ENCODE measurements at regions not wholly inside any gene's neighbourhood (a gene's known extent, or its start where the extent isn't known, plus 50 kb on each side); places are given as distances from the start of the nearest gene placed in this dataset.

DNA sequence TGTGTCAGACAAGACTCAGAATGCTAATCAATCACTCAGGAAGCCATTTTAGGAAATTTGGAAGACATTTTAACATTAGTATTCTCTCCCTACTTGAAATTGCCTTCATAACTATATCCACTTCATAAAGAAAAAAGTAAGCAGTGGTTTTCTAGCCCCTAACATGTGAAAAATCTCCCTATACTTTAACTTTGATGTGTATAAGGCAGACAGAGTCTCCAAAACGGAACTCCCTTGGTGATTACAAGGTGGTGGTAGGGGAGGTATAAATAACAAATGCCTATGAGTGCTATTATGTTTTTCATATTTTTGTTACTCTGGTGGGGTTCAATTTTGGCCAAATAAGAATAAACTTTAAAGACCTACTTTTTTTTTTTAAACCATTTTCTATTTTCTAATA is 300.3 kb downstream of the BTG1 start:
- Mint-ChIP-seq H3K9me3 (peaks cover 41% of the 10 kb centered on the region), H3K27me3 (ENCODE audit: low read depth) (no peaks in the 10 kb centered on the region), H3K4me3 (no peak overlapping the region), H3K4me1 (peaks cover 7% of the 10 kb centered on the region), H3K36me3 (peaks cover 9% of the 10 kb centered on the region), H3K27ac (no peak overlapping the region)
- TF ChIP-seq CTCF (IDR thresholded peaks at IDR 0.05; ENCODE audit: unreplicated experiment), result no peak
- DNase-seq (ENCODE audit: low spot score in 2 of 2, unreplicated experiment in 2 of 2), result no peak

DNA sequence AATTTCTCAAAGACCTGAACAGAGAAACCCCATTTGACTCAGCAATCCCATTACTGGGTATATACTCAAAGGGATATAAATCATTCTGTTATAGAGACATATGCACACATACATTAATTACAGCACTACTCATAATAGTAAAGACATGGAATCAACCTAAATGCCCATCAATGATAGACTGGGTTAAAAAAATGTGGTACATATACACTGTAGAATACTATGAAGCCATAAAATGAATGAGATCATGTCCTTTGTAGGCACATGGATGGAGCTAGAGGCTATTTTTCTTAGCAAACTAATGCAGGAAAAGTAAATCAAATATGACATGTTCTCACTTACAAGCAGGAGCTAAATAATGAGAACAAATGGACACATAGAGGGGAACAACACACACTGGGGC is 303.8 kb downstream of the BTG1 start:
- H3K27me3 Mint-ChIP-seq (ENCODE audit: low read depth), result no peaks in the 10 kb centered on the region
- no peak overlapping the region for H3K4me3 Mint-ChIP-seq
- peaks cover 27% of the 10 kb centered on the region for H3K9me3 Mint-ChIP-seq
- H3K27ac Mint-ChIP-seq, result no peak overlapping the region
- DNase-seq (ENCODE audit: low spot score in 2 of 2, unreplicated experiment in 2 of 2), result no peak
- peaks cover 4% of the 10 kb centered on the region for H3K36me3 Mint-ChIP-seq
- peaks cover 7% of the 10 kb centered on the region for H3K4me1 Mint-ChIP-seq
- no peak for TF ChIP-seq CTCF (IDR thresholded peaks at IDR 0.05; ENCODE audit: unreplicated experiment)

- H3K4me1 Mint-ChIP-seq, result no peaks in the 10 kb centered on the region
- no peaks in the 10 kb centered on the region for H3K27me3 Mint-ChIP-seq (ENCODE audit: low read depth)
- peaks cover 4% of the 10 kb centered on the region for H3K36me3 Mint-ChIP-seq
- no peak for TF ChIP-seq CTCF (IDR thresholded peaks at IDR 0.05; ENCODE audit: unreplicated experiment)
- no peak for DNase-seq (ENCODE audit: low spot score in 2 of 2, unreplicated experiment in 2 of 2)
- no peak overlapping the region for H3K27ac Mint-ChIP-seq
- no peak overlapping the region for H3K4me3 Mint-ChIP-seq
- peaks cover 12% of the 10 kb centered on the region for H3K9me3 Mint-ChIP-seq
These were observed 308.9 kb downstream of the BTG1 start for GRCh38 chr12:91836696-91837095.

DNA sequence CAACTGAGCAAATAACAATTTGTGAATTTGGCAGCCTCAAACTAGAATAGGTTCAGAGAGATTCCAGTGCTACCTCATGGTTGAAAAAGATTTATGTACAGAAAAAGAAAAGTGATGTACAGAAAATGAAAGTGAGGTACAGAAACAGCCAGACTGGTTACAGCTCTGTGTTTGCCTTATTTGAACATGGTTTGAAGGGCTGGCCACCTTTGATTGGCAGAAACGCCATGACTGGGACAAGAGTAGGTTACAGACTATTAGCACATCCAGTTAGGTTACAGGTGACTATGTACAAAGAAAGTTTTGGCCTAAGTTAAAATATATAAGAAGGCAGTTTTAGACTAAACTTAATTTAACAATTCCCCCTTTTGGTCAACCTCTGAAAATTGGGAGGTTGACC is 309.4 kb downstream of the BTG1 start:
- DNase-seq (ENCODE audit: low spot score in 2 of 2, unreplicated experiment in 2 of 2), result no peak
- no peaks in the 10 kb centered on the region for H3K4me1 Mint-ChIP-seq
- peaks cover 7% of the 10 kb centered on the region for H3K9me3 Mint-ChIP-seq
- no peak overlapping the region for H3K27ac Mint-ChIP-seq
- H3K4me3 Mint-ChIP-seq, result no peak overlapping the region
- no peaks in the 10 kb centered on the region for H3K27me3 Mint-ChIP-seq (ENCODE audit: low read depth)
- H3K36me3 Mint-ChIP-seq, result peaks cover 2% of the 10 kb centered on the region
- no peak for TF ChIP-seq CTCF (IDR thresholded peaks at IDR 0.05; ENCODE audit: unreplicated experiment)

GRCh38 chr12:91835693-91836092 is 310.0 kb downstream of the BTG1 start:
- H3K9me3 Mint-ChIP-seq, result peaks cover 2% of the 10 kb centered on the region
- H3K27me3 Mint-ChIP-seq (ENCODE audit: low read depth), result no peaks in the 10 kb centered on the region
- DNase-seq (ENCODE audit: low spot score in 2 of 2, unreplicated experiment in 2 of 2), result no peak
- H3K4me3 Mint-ChIP-seq, result no peak overlapping the region
- no peaks in the 10 kb centered on the region for H3K4me1 Mint-ChIP-seq
- no peak for TF ChIP-seq CTCF (IDR thresholded peaks at IDR 0.05; ENCODE audit: unreplicated experiment)
- no peak overlapping the region for H3K27ac Mint-ChIP-seq
- H3K36me3 Mint-ChIP-seq, result no peaks in the 10 kb centered on the region

DNA sequence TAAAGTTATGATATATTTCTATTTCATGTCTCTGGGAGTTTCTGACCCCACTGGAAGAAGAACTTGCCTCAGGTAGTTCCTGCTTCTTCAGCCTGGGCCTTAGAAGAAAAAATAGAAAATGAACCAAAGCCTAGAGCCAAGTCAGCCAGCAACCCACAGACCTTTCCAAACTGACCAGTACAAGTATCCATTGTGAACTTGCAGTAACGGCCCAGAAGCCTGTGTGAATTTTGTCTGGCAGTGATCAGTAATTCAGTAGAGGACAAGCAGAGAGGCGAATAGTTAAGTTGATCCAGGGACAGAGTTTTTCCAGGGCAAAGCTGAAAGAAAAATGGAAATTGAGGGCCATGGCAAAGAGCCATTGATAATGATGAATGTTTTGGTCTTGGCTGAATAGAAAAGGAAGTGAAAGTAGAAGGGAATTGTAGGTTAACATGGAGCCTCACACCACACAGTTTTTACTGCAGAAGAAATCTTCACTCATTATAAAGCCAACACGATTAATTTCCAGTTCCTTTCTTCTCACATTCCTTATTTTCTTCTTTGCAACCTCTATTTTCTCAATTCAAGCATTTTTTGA is 311.8 kb downstream of the BTG1 start:
- Mint-ChIP-seq H3K36me3 (no peaks in the 10 kb centered on the region), H3K4me3 (no peak overlapping the region)

More for the DNA sequence above, 311.8 kb downstream of the BTG1 start:
- TF ChIP-seq CTCF (IDR thresholded peaks at IDR 0.05; ENCODE audit: unreplicated experiment), result no peak
- no peaks in the 10 kb centered on the region for H3K4me1 Mint-ChIP-seq
- H3K27ac Mint-ChIP-seq, result no peak overlapping the region
- no peaks in the 10 kb centered on the region for H3K9me3 Mint-ChIP-seq
- no peak for DNase-seq (ENCODE audit: low spot score in 2 of 2, unreplicated experiment in 2 of 2)
- H3K27me3 Mint-ChIP-seq (ENCODE audit: low read depth), result no peaks in the 10 kb centered on the region

Data from mesothelial cell of epicardium (in vitro differentiated cells).